ENCODE measurements at regions not wholly inside any gene's neighbourhood (a gene's known extent, or its start where the extent isn't known, plus 50 kb on each side); places are given as distances from the start of the nearest gene placed in this dataset.
"Not testable (repeated sequence)": the region's sequence is repeated elsewhere in the genome, so short reads cannot be mapped to it uniquely, and the experiment has no call there.

DNA sequence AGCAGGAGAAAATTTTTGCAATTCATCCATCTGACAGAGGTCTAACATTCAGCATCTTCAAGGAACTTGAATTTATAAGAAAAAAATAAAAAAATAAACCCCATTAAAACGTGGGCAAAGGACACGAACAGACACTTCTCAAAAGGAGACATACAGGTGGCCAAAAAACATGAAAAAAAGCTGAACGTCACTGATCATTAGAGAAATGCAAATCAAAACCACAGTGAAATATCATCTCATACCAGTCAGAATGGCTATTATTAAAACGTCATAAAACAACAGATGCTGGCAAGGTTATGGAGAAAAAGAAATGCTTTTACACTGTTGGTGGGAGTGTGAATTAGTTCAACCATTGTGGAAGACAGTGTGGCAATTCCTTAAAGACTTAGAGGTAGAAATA is 209.2 kb downstream of the SPRY1 start:
- TF ChIP-seq, protein P1, sequence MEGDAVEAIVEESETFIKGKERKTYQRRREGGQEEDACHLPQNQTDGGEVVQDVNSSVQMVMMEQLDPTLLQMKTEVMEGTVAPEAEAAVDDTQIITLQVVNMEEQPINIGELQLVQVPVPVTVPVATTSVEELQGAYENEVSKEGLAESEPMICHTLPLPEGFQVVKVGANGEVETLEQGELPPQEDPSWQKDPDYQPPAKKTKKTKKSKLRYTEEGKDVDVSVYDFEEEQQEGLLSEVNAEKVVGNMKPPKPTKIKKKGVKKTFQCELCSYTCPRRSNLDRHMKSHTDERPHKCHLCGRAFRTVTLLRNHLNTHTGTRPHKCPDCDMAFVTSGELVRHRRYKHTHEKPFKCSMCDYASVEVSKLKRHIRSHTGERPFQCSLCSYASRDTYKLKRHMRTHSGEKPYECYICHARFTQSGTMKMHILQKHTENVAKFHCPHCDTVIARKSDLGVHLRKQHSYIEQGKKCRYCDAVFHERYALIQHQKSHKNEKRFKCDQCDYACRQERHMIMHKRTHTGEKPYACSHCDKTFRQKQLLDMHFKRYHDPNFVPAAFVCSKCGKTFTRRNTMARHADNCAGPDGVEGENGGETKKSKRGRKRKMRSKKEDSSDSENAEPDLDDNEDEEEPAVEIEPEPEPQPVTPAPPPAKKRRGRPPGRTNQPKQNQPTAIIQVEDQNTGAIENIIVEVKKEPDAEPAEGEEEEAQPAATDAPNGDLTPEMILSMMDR (optimal IDR thresholded peaks at IDR 0.05 in 1 of 3, IDR thresholded peaks at IDR 0.05 in 1 of 3, conservative IDR thresholded peaks at IDR 0.05 in 1 of 3; ENCODE audit: extremely low read depth in 1 of 3, insufficient read depth in 2 of 3, low read length in 3 of 3): not testable (repeated sequence)
- not testable (repeated sequence) for TF ChIP-seq EZH2 (IDR thresholded peaks at IDR 0.05; ENCODE audit: low read length)
